OCI-LY1 (cell line): ENCODE measurements at regions not wholly inside any gene's neighbourhood (a gene's known extent, or its start where the extent isn't known, plus 50 kb on each side); places are given as distances from the start of the nearest gene placed in this dataset.

Experiments used
- CTCF ChIP-seq: fragments of 200-600 bp; sonication (generic), shearing (Covaris generic); IDR thresholded peaks from 2 replicates; pipeline ENCODE4 v1.5.1; 2017; ENCODE audit warnings: mild to moderate bottlenecking, antibody characterized with exemption, low read length, moderate library complexity, mixed read lengths
- EZH2 ChIP-seq: fragments of 200-600 bp; sonication (generic), shearing (Covaris generic); IDR thresholded peaks from 2 replicates; pipeline ENCODE4 v1.8.0; 2017; ENCODE audit warnings: borderline replicate concordance, mixed run types, mild to moderate bottlenecking, antibody characterized with exemption, low read length, moderate library complexity, mixed read lengths

GRCh38 chrX:149392921-149393320 is 112.2 kb downstream of the IDS start:
- TF ChIP-seq CTCF (no peak), EZH2 (no peak)
